SK-N-SH treated with all-trans-retinoic acid at 6 μM for 48 hours (cell line): ENCODE measurements at regions not wholly inside any gene's neighbourhood (a gene's known extent, or its start where the extent isn't known, plus 50 kb on each side); places are given as distances from the start of the nearest gene placed in this dataset.

Experiments
- CSDC2 ChIP-seq: fragments of 250-450 bp; sonication (Bioruptor Pico); IDR thresholded peaks from 2 replicates; pipeline ENCODE4 v1.5.0; 2020; ENCODE audit warnings: mild to moderate bottlenecking, moderate library complexity
- ISL1 ChIP-seq: fragments of 250-450 bp; sonication (Bioruptor Pico); IDR thresholded peaks from 2 replicates; pipeline ENCODE4 v2.1.2; 2022; ENCODE audit warnings: mild to moderate bottlenecking, moderate library complexity
- TCF4 ChIP-seq: fragments of 250-450 bp; sonication (Bioruptor Pico); IDR thresholded peaks from 2 replicates; pipeline ENCODE4 v1.8.0; 2021; ENCODE audit warnings: mild to moderate bottlenecking, moderate library complexity, borderline replicate concordance
- TOX ChIP-seq: fragments of 250-450 bp; sonication (Bioruptor Pico); IDR thresholded peaks from 2 replicates; pipeline ENCODE4 v1.8.0; 2021; ENCODE audit warnings: mild to moderate bottlenecking, moderate library complexity, borderline replicate concordance
- TF ChIP-seq, protein P1 (sequence below): fragments of 250-450 bp; sonication (Bioruptor Pico); IDR thresholded peaks from 2 replicates; pipeline ENCODE4 v1.8.0; 2020; ENCODE audit warnings: mild to moderate bottlenecking, moderate library complexity, borderline replicate concordance

- no peak for TF ChIP-seq TCF4 (CRISPR knock-in tag)
- TF ChIP-seq, protein P1, sequence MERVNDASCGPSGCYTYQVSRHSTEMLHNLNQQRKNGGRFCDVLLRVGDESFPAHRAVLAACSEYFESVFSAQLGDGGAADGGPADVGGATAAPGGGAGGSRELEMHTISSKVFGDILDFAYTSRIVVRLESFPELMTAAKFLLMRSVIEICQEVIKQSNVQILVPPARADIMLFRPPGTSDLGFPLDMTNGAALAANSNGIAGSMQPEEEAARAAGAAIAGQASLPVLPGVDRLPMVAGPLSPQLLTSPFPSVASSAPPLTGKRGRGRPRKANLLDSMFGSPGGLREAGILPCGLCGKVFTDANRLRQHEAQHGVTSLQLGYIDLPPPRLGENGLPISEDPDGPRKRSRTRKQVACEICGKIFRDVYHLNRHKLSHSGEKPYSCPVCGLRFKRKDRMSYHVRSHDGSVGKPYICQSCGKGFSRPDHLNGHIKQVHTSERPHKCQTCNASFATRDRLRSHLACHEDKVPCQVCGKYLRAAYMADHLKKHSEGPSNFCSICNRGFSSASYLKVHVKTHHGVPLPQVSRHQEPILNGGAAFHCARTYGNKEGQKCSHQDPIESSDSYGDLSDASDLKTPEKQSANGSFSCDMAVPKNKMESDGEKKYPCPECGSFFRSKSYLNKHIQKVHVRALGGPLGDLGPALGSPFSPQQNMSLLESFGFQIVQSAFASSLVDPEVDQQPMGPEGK (CRISPR knock-in tag): no peak
- TF ChIP-seq CSDC2 (CRISPR knock-in tag): no peak
- TF ChIP-seq TOX (CRISPR knock-in tag): no peak
- no peak for TF ChIP-seq ISL1 (CRISPR knock-in tag)
Measured at GRCh38 chr22:34278121-34278520, 357.8 kb upstream of the LARGE1 start.
